ENCODE measurements at regions not wholly inside any gene's neighbourhood (a gene's known extent, or its start where the extent isn't known, plus 50 kb on each side); places are given as distances from the start of the nearest gene placed in this dataset.
"Not testable (repeated sequence)": the region's sequence is repeated elsewhere in the genome, so short reads cannot be mapped to it uniquely, and the experiment has no call there.

- no peak for DNase-seq
Measured at GRCh38 chr21:23809573-23809972, 1797.7 kb downstream of the MRPL39 start.

GRCh38 chr21:23806966-23807548 is 1800.2 kb downstream of the MRPL39 start:
- not testable (repeated sequence) for DNase-seq

DNA sequence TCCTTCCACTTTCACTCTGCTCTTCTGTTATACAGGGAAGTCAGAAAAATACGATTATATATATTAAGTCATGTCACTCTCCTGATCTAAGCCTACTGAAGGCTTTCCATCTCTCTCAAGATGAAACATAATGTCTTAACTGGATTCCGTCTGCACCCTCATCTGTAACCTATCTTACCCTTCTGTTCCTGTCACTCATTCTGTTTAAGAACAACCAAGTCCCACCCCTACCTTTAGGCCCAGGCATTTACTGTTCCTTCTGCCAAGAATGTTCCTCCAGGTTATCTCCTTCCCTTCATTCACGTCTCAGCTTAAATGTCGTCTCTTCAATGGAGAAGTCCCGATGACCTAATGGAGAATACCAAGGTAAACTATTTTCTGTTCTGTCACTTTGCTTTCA is 1802.4 kb downstream of the MRPL39 start:
- DNase-seq, result no peak

DNA sequence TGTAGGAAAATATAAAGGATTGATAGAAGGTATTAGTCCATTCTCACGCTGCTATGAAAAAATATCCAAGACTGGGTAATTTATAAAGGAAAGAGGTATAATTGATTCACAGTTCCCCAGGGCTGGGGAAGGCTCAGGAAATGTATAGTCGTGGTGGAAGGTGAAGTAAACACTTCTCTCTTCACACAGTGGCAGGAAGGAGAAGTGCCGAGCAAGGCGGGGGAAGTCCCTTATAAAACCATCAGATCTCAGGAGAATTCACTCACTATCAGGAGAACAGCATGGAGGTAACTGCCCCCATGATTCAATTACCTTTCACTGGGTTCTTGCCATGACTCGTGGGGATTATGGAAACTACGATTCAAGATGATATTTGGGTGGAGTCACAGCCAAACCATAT is 1806.0 kb downstream of the MRPL39 start:
- DNase-seq, result no peak

GRCh38 chr21:23799376-23799775 is 1807.9 kb downstream of the MRPL39 start:
- no peak for DNase-seq

DNA sequence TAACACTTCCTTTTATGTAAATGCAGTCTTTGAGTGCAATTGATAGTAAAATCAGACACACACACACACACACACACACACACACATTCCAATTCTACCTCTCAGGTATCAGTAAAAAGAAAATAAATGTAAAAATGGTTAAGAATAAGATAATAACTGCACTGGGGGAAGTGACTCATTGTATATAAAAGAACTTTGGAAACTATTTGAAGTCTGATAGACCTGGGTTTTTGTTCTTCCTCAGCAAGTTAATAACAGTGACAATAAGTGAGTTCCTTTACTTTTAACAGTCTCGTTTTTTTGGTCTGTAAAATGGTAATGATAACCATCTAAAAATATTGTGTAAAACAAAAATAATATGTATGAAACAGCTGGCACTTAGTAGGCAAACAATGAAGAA is 1815.0 kb downstream of the MRPL39 start:
- DNase-seq, result no peak

GRCh38 chr21:23789864-23790263 is 1817.4 kb downstream of the MRPL39 start:
- DNase-seq, result no peak

DNA sequence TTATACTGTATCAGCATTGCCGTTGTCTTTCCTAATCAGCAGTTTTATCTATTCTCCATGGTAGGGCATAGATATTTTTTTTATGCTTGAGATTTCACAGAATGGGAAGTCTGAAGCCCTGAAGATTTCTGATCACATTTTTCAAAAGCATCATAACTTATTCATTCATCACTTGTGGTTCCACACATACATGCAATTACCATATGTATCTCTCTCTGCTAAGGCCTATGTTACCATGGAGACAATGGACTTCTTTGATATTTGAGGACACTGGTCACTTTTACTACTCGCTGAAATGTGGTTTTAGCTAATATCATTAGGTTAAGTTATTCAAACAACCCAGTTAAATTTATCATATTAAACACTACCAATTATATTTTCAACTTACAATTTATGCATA is 1827.0 kb downstream of the MRPL39 start:
- no peak for DNase-seq

- DNase-seq, result no peak
Measured at GRCh38 chr21:23743821-23744220, 1863.5 kb downstream of the MRPL39 start.

DNA sequence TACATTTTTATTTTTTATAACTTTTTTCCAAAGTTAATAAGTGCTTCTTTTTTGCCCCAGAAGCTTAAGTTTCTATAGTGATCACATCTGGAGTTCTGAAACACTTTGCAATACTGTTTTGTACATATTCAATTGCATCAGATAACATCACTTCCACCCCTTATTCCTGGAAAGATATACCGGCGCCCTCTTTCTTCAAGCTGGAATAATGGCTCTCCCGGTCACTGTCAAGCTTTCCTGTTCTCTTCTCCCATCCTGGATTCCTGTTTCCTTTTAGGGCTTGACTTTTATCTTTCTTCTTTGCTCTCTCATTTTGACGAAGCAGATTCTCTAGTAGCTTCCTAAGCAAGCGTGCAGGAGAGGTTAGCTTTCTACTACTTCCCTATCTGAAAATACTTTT is 1866.8 kb downstream of the MRPL39 start:
- DNase-seq, result no peak

DNA sequence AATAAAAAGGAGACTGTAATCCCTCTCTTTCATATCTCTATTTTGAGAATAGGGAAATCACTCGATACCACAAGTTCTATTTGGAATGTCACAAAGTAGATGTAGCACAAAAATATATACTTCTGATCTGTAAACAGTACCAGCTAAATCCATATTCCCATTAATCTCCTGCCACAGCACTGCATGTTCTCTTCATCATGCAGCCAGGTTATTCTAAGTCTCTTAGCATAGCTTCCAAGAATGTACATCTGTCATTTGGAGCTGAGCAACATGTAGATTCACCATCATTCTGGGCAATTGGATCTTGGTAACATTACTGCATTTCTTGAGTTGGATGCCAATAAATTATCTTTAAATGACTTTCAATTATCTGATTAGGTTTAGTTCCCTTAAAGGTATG is 1874.5 kb downstream of the MRPL39 start:
- DNase-seq, result no peak

DNA sequence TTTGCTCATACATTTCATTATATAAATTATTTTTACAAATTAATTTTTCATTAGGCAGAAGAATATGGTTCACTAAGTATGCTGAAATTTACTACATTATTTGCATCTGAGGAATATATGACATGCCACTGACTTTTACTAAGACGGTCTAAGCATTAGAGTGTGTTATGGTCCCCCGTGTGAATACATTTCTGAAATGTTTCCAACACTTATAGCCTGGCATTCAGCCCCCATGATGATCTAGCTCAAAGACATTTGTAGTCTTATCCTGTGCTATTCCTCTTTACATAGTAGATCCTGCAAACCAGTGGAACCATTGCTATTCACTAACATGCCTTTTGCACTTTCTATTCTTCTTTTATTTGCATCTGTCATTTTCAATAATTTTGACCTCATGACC is 1878.0 kb downstream of the MRPL39 start:
- DNase-seq, result no peak

GRCh38 chr21:23725576-23725975 is 1881.7 kb downstream of the MRPL39 start:
- no peak for DNase-seq

GRCh38 chr21:23718446-23719285 is 1888.6 kb downstream of the MRPL39 start:
- no peak for DNase-seq

- no peak for DNase-seq
Measured at GRCh38 chr21:23712166-23712565, 1895.1 kb downstream of the MRPL39 start.

DNA sequence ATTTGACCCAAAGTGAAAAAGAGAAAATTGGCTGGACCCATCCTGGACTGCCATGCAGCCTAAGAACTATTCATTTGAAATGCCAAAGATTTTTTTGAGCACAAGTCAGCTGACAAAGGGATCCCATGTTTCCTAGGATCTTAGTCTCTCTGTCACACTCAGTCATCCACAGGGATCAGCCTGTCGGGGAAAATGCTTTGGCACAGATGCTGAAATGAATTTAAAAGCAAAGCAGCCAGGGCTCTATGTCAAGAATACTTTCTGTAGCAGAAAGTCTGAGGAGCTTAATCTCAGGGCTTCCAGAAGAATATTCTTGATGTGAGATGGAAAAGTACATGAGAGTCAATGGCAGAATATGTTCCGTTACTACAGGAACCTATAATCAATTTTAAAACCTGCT is 1900.8 kb downstream of the MRPL39 start:
- no peak for DNase-seq

- DNase-seq, result no peak
Measured at GRCh38 chr21:23699402-23699801, 1907.9 kb downstream of the MRPL39 start.

- no peak for DNase-seq
Measured at GRCh38 chr21:23698619-23699018, 1908.7 kb downstream of the MRPL39 start.

DNA sequence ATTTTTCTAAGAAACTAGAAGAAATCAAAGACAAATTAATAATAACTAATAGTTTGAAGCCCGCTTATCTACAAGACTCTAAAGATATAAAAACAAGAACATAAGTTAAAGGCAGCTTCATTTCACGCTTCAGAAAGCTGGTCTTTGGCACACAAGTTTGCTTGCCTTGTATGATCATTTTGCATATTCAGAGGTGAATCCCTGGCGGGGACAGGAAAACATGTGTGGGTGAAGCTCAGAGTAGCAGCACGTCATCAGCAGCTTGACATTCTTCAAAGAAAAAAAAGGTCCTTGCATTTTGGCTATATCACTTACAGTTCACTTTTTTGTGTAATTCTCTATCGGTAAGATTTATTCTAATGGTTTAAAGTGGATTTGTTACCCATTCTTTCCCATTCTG is 1911.8 kb downstream of the MRPL39 start:
- DNase-seq, result no peak

- no peak for DNase-seq
Measured at GRCh38 chr21:23694390-23694789, 1912.9 kb downstream of the MRPL39 start.

DNA sequence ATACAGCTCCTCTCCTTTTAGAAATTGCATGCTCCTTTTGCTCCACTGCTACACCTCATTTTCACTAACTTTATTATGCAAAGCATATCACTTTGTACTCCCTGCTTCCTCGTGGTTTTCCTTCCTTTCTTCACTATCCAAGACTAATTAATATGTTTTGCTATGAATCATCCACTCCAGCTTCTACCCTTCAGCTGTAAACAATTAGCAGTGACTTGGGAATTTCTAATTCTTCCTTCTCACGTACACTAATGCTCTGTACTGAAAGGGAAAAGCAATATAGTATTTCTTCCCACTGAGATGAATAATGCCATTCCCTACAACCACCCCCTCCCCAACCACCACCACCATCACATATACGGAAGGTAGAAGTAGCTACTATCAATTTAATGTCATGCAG is 1917.0 kb downstream of the MRPL39 start:
- no peak for DNase-seq

DNA sequence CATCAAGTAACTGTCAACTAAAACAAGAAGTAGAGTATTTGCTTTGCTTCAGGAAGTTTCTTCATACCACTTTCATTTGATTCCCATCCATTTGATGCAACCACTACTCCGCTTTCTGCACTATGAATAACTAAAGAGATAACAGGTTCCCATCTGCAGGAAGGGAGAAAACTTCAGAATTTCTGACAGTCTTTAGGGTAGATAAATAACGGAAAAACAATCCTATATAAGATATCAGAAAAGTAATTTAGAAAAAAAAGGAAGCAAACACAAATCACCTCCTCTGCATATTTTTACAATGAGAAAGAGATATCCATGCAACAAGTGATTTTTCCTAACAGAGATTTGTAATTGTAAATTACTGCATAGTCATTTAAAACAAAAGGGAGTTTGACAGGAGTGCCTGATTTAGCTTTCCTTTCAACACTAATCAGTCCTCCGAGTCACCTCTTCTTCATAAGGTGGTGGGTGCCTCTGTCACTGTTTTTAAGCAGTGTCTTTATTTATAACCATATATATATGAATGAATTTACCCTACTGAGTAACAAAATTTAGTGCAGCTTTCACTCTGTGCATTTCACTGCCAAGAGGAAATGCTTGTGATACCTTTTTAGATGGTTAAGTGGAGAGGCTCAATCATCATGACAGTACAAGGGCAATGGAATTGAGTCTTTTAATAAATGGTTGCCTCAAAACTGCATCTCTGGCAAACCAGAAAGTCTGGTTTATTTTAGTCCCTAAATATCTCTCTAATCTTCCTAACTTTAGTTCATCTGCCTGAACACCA is 1920.4 kb downstream of the MRPL39 start:
- DNase-seq, result no peak

DNA sequence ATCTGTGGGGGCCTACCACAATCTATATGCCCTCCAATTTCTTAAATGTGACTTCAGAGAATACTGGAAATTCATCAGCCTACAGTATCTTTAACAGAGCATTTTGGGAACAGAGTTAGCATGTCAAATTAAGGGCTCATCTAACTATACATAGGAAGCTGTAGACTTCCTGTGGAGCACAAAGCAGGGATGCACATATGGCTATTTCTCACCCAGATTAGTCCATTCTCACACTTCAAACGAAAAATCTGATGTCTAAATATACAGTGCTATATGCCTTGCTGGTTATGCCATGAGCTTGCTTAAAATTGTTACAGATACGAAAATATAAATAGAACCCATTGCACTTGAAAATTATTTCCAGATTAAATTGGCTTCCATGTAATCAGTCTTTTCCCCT is 1922.8 kb downstream of the MRPL39 start:
- DNase-seq, result no peak

DNA sequence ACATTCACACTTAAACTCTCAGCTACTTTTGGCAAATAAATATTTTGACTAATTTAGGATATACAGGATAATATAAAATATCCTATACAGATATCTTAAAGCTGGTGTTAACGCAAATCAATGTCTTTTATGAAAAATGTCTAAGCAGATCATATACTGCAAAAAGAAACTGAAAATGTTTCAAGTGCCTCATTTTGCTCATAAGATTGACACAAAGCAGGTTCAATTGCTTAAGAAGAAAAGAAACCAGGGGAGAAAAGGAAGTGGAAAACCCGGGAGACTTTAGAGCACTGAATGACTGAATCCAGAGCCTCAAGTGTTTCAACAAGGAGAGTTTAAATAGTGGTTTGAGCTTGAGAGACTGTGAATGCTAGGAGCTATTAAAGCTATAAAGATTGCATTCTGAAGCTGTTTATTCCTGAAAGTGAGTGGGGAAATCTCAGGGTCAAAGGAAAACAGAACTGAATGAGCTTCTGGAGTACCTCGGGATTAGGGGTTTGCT is 1943.0 kb downstream of the MRPL39 start:
- DNase-seq, result no peak

All from islet precursor cell (in vitro differentiated cells).